IMR-90 (cell line): ENCODE measurements at regions not wholly inside any gene's neighbourhood (a gene's known extent, or its start where the extent isn't known, plus 50 kb on each side); places are given as distances from the start of the nearest gene placed in this dataset.

ENCODE experiments used
- ATAC-seq: fragments of 200-7000 bp; cut with Tn5 transposase; 2 replicates; pipeline ENCODE4 v1.9.1; 2020; ENCODE audit warnings: low read depth, mild to moderate bottlenecking, moderate library complexity
- BruUV-seq: library from RNA; stranded (reverse); fragments of 400-500 nt; replicated peaks from 2 replicates; lab custom pipeline; 2021; lab: Mats Ljungman, UMichigan
- CTCF ChIA-PET: fragments of 300-600 bp; formaldehyde crosslinking; extraction: SDS; loops from one replicate; lab custom pipeline; 2021; ENCODE audit warnings: antibody characterized with exemption; lab: Yijun Ruan, JAX
- POLR2A ChIA-PET: fragments of 300-600 bp; sonication (Branson Sonifier 250); formaldehyde crosslinking; loops from one replicate; lab custom pipeline; 2022; ENCODE audit warnings: antibody characterized with exemption; ENCODE audit not compliant: unreplicated experiment; lab: Charles Lee
- DNase-seq: peaks from one replicate; pipeline ENCODE4 v3.0.0; 2013
- H2AFZ ChIP-seq: replicated peaks from 2 replicates; pipeline ENCODE3; 2013; ENCODE audit warnings: low read length, mild to moderate bottlenecking; ENCODE audit not compliant: poor library complexity
- H2AK5ac ChIP-seq: 2 replicates; pipeline ENCODE4 v1.6.1; 2013; ENCODE audit warnings: low read depth, low read length, inconsistent platforms
- H2AK9ac ChIP-seq: replicated peaks from 2 replicates; pipeline ENCODE3; 2013; ENCODE audit warnings: mild to moderate bottlenecking, low read depth, low read length, moderate library complexity; ENCODE audit not compliant: poor library complexity
- H2BK120ac ChIP-seq: 2 replicates; pipeline ENCODE4 v1.6.1; 2013; ENCODE audit warnings: low read depth, low read length, inconsistent platforms
- H2BK15ac ChIP-seq: 3 replicates; pipeline ENCODE4 v1.6.1; 2013; ENCODE audit warnings: low read depth, low read length, inconsistent platforms
- H2BK20ac ChIP-seq: 2 replicates; pipeline ENCODE4 v1.6.1; 2013; ENCODE audit warnings: low read depth, mild to moderate bottlenecking, inconsistent platforms, low read length, moderate library complexity
- H2BK5ac ChIP-seq: 2 replicates; pipeline ENCODE4 v1.6.1; 2013; ENCODE audit warnings: mild to moderate bottlenecking, low read depth, low read length, inconsistent platforms; ENCODE audit not compliant: poor library complexity, severe bottlenecking
- H3K14ac ChIP-seq: replicated peaks from 2 replicates; pipeline ENCODE4 v1.6.1; 2013; ENCODE audit warnings: low read depth, low read length, inconsistent platforms
- H3K18ac ChIP-seq: 2 replicates; pipeline ENCODE4 v1.6.1; 2013; ENCODE audit warnings: low read depth, low read length, control low read depth
- H3K23ac ChIP-seq: 2 replicates; pipeline ENCODE4 v1.6.1; 2013; ENCODE audit warnings: low read depth, low read length, inconsistent platforms
- H3K27ac ChIP-seq: 2 replicates; pipeline ENCODE4 v1.5.1; 2013; ENCODE audit warnings: mild to moderate bottlenecking, control low read depth, low read length; ENCODE audit not compliant: insufficient read depth
- H3K27me3 ChIP-seq: 2 replicates; pipeline ENCODE4 v1.6.1; 2013; ENCODE audit warnings: low read length; ENCODE audit not compliant: control insufficient read depth, insufficient read depth
- H3K36me3 ChIP-seq: 2 replicates; pipeline ENCODE4 v1.6.1; 2013; ENCODE audit warnings: low read length, mixed read lengths; ENCODE audit not compliant: control insufficient read depth, insufficient read depth
- H3K4ac ChIP-seq: 2 replicates; pipeline ENCODE4 v1.6.1; 2013; ENCODE audit warnings: low read depth, low read length, inconsistent platforms
- H3K4me1 ChIP-seq: 2 replicates; pipeline ENCODE4 v1.6.1; 2013; ENCODE audit warnings: low read length, mixed read lengths; ENCODE audit not compliant: control insufficient read depth, insufficient read depth
- H3K4me2 ChIP-seq: 2 replicates; pipeline ENCODE4 v1.6.1; 2013; ENCODE audit warnings: low read depth, mild to moderate bottlenecking, control low read depth, low read length, moderate library complexity
- H3K4me3 ChIP-seq: 2 replicates; pipeline ENCODE4 v1.5.1; 2013; ENCODE audit warnings: low read depth, mild to moderate bottlenecking, control low read depth, low read length, moderate library complexity; ENCODE audit not compliant: insufficient read depth
- H3K56ac ChIP-seq: 2 replicates; pipeline ENCODE4 v1.6.1; 2013; ENCODE audit warnings: low read length, inconsistent platforms; ENCODE audit not compliant: insufficient read depth; ENCODE audit errors: extremely low read depth
- H3K79me1 ChIP-seq, 2 experiments: 2 replicates each; pipeline ENCODE4 v1.6.1; 2013; ENCODE audit warnings: low read length in 2 of 2, inconsistent platforms in 1 of 2, low read depth in 1 of 2
- H3K9ac ChIP-seq: 2 replicates; pipeline ENCODE4 v1.6.1; 2013; ENCODE audit warnings: low read depth, low read length, control low read depth
- H3K9me1 ChIP-seq: 2 replicates; pipeline ENCODE4 v1.6.1; 2013; ENCODE audit warnings: low read length, inconsistent platforms; ENCODE audit not compliant: insufficient read depth
- H3K9me3 ChIP-seq: 2 replicates; pipeline ENCODE4 v1.6.1; 2013; ENCODE audit warnings: low read length; ENCODE audit not compliant: control insufficient read depth, insufficient read depth
- H4K20me1 ChIP-seq: 2 replicates; pipeline ENCODE4 v1.6.1; 2013; ENCODE audit warnings: low read length, inconsistent platforms; ENCODE audit not compliant: insufficient read depth
- H4K5ac ChIP-seq: 2 replicates; pipeline ENCODE4 v1.6.1; 2013; ENCODE audit warnings: mild to moderate bottlenecking, low read depth, low read length, control low read depth
- H4K8ac ChIP-seq, 2 experiments: 2 replicates each; pipeline ENCODE4 v1.6.1; 2013; ENCODE audit warnings: low read depth in 2 of 2, low read length in 2 of 2, control low read depth in 1 of 2, inconsistent platforms in 1 of 2
- H4K91ac ChIP-seq: 2 replicates; pipeline ENCODE4 v1.6.1; 2013; ENCODE audit warnings: low read depth, low read length, inconsistent platforms; ENCODE audit not compliant: insufficient read depth
- BHLHE40 ChIP-seq: fragments of 150-350 bp; IDR thresholded peaks from 2 replicates; pipeline ENCODE4 v1.6.1; 2016; ENCODE audit warnings: mild to moderate bottlenecking, low read depth, low read length
- CEBPB ChIP-seq: IDR thresholded peaks from 2 replicates; pipeline ENCODE4 v1.6.1; 2012; ENCODE audit warnings: low read depth, low read length, improper control_type of control experiment
- CHD1 ChIP-seq: IDR thresholded peaks from 2 replicates; pipeline ENCODE4 v1.6.1; 2012; ENCODE audit warnings: low read depth, low read length, improper control_type of control experiment
- FOS ChIP-seq: fragments of 150-350 bp; IDR thresholded peaks from 2 replicates; pipeline ENCODE4 v1.6.1; 2016; ENCODE audit warnings: low read depth, low read length
- MAFK ChIP-seq: IDR thresholded peaks from 2 replicates; pipeline ENCODE4 v1.6.1; 2012; ENCODE audit warnings: low read depth, low read length, improper control_type of control experiment
- MAZ ChIP-seq: IDR thresholded peaks from 2 replicates; pipeline ENCODE4 v1.6.1; 2012; ENCODE audit warnings: low read depth, mild to moderate bottlenecking, low read length, improper control_type of control experiment, moderate library complexity, borderline replicate concordance
- MXI1 ChIP-seq: IDR thresholded peaks from 2 replicates; pipeline ENCODE4 v1.6.1; 2012; ENCODE audit warnings: low read depth, mild to moderate bottlenecking, low read length, moderate library complexity, borderline replicate concordance
- POLR2A ChIP-seq: IDR thresholded peaks from 2 replicates; pipeline ENCODE4 v1.6.1; 2012; ENCODE audit warnings: mild to moderate bottlenecking, low read depth, low read length
- RCOR1 ChIP-seq: IDR thresholded peaks from 2 replicates; pipeline ENCODE4 v1.6.1; 2012; ENCODE audit warnings: mild to moderate bottlenecking, low read length, improper control_type of control experiment; ENCODE audit not compliant: insufficient replicate concordance
- RFX5 ChIP-seq: IDR thresholded peaks from 2 replicates; pipeline ENCODE4 v1.8.0; 2012; ENCODE audit warnings: low read depth, mild to moderate bottlenecking, low read length, moderate library complexity
- SMC3 ChIP-seq: fragments of 150-350 bp; IDR thresholded peaks from 2 replicates; pipeline ENCODE4 v1.6.1; 2016; ENCODE audit warnings: low read depth, mild to moderate bottlenecking, antibody characterized with exemption, low read length, moderate library complexity
- USF2 ChIP-seq: fragments of 150-350 bp; IDR thresholded peaks from 2 replicates; pipeline ENCODE4 v1.6.1; 2017; ENCODE audit warnings: mild to moderate bottlenecking, antibody characterized with exemption, low read length, low read depth
- WGBS, 2 experiments: methylation state at CpG; one replicate each; pipeline versions ENCODE4 v1.1.5 to v1.1.7; 2013; ENCODE audit warnings: missing lambda C conversion rate in 2 of 2; ENCODE audit not compliant: insufficient read length in 1 of 2; ENCODE audit errors: extremely low coverage in 2 of 2; 5-methylcytosine and 5-hydroxymethylcytosine counted together
- dilution Hi-C: fragments of 300-500 bp; cut with HindIII; formaldehyde crosslinking; loops from one replicate; pipeline ENCODE4 v1.14.3; 2018; ENCODE audit warnings: low sequenced_read_pairs; ENCODE audit not compliant: unreplicated experiment
- in situ Hi-C: fragments of 300-500 bp; cut with MboI; formaldehyde crosslinking; loops from 3 replicates; pipeline ENCODE4 v1.14.3; 2019; ENCODE audit warnings: low sequenced_read_pairs, inconsistent platforms, mixed read lengths
- intact Hi-C: fragments of 100-400 bp; cut with micrococcal nuclease; formaldehyde crosslinking; loops from 2 replicates; pipeline ENCODE4 v1.10.0; 2022
- TF ChIP-seq, protein P1 (sequence below): conservative IDR thresholded peaks from 2 replicates; pipeline ENCODE4 v1.5.1; 2012; ENCODE audit warnings: mild to moderate bottlenecking, low read depth, low read length, improper control_type of control experiment
- TF ChIP-seq, protein P2 (sequence below): fragments of 150-350 bp; IDR thresholded peaks from 2 replicates; pipeline ENCODE4 v1.6.1; 2016; ENCODE audit warnings: low read depth, mild to moderate bottlenecking, low read length, moderate library complexity, borderline replicate concordance

GRCh38 chr16:8098947-8099512, 491.3 kb downstream of the TMEM114 start:
- DNase-seq (no peak), ATAC-seq (no peak)
- no peak overlapping the region for H4K8ac ChIP-seq
- no peaks in the 10 kb centered on the region for H3K36me3 ChIP-seq
- no TSS peak for BruUV-seq
- no peaks in the 10 kb centered on the region for H4K20me1 ChIP-seq
- no peak overlapping the region for H3K14ac ChIP-seq
- dilution Hi-C loops, result no loop called here
- H3K18ac ChIP-seq, result no peak overlapping the region
- WGBS, 2 experiments, result 6% methylated on average over 3 of the region's 11 CpGs; no CpG with 5 or more reads in 1 of the 2 experiments
- H3K9me1 ChIP-seq, result no peaks in the 10 kb centered on the region
- H2AK9ac ChIP-seq, result no peak overlapping the region
- H3K4me1 ChIP-seq, result no peaks in the 10 kb centered on the region
- intact Hi-C loops, result no loop called here
- in situ Hi-C loops, result no loop called here
- no peak overlapping the region for H2BK15ac ChIP-seq
- no peaks in the 10 kb centered on the region for H3K79me1 ChIP-seq
- H3K27ac ChIP-seq, result no peak overlapping the region
- H3K4ac ChIP-seq, result no peak overlapping the region
- no peak overlapping the region for H3K9ac ChIP-seq
- no peak overlapping the region for H3K56ac ChIP-seq
- TF ChIP-seq MAFK (no peak), RCOR1 (no peak), RFX5 (no peak), USF2 (no peak), CEBPB (no peak), POLR2A (no peak), BHLHE40 (no peak), FOS (no peak), MAZ (no peak), CHD1 (no peak), SMC3 (no peak), MXI1 (no peak)
- TF ChIP-seq, protein P1, sequence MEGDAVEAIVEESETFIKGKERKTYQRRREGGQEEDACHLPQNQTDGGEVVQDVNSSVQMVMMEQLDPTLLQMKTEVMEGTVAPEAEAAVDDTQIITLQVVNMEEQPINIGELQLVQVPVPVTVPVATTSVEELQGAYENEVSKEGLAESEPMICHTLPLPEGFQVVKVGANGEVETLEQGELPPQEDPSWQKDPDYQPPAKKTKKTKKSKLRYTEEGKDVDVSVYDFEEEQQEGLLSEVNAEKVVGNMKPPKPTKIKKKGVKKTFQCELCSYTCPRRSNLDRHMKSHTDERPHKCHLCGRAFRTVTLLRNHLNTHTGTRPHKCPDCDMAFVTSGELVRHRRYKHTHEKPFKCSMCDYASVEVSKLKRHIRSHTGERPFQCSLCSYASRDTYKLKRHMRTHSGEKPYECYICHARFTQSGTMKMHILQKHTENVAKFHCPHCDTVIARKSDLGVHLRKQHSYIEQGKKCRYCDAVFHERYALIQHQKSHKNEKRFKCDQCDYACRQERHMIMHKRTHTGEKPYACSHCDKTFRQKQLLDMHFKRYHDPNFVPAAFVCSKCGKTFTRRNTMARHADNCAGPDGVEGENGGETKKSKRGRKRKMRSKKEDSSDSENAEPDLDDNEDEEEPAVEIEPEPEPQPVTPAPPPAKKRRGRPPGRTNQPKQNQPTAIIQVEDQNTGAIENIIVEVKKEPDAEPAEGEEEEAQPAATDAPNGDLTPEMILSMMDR, result no peak
- TF ChIP-seq, protein P2, sequence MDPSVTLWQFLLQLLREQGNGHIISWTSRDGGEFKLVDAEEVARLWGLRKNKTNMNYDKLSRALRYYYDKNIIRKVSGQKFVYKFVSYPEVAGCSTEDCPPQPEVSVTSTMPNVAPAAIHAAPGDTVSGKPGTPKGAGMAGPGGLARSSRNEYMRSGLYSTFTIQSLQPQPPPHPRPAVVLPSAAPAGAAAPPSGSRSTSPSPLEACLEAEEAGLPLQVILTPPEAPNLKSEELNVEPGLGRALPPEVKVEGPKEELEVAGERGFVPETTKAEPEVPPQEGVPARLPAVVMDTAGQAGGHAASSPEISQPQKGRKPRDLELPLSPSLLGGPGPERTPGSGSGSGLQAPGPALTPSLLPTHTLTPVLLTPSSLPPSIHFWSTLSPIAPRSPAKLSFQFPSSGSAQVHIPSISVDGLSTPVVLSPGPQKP, result no peak
- H4K91ac ChIP-seq, result no peak overlapping the region
- no peak overlapping the region for H2BK5ac ChIP-seq
- no peak overlapping the region for H2AK5ac ChIP-seq
- ChIA-PET CTCF (no interaction called here), POLR2A (no interaction called here)
- H2BK120ac ChIP-seq, result no peak overlapping the region
- no peak overlapping the region for H2AFZ ChIP-seq
- no peak overlapping the region for H3K23ac ChIP-seq
- H3K4me3 ChIP-seq, result no peak overlapping the region
- H3K9me3 ChIP-seq, result peaks cover 14% of the 10 kb centered on the region
- no peak overlapping the region for H3K4me2 ChIP-seq
- H3K27me3 ChIP-seq, result no peaks in the 10 kb centered on the region
- no peak overlapping the region for H4K5ac ChIP-seq
- H2BK20ac ChIP-seq, result no peak overlapping the region
